ENCODE measurements at regions not wholly inside any gene's neighbourhood (a gene's known extent, or its start where the extent isn't known, plus 50 kb on each side); places are given as distances from the start of the nearest gene placed in this dataset.
"Not testable (repeated sequence)": the region's sequence is repeated elsewhere in the genome, so short reads cannot be mapped to it uniquely, and the experiment has no call there.

GRCh38 chr6:80922916-80923455, 816.5 kb downstream of the BCKDHB start:
- DNase-seq (ENCODE audit: low spot score): no peak

DNA sequence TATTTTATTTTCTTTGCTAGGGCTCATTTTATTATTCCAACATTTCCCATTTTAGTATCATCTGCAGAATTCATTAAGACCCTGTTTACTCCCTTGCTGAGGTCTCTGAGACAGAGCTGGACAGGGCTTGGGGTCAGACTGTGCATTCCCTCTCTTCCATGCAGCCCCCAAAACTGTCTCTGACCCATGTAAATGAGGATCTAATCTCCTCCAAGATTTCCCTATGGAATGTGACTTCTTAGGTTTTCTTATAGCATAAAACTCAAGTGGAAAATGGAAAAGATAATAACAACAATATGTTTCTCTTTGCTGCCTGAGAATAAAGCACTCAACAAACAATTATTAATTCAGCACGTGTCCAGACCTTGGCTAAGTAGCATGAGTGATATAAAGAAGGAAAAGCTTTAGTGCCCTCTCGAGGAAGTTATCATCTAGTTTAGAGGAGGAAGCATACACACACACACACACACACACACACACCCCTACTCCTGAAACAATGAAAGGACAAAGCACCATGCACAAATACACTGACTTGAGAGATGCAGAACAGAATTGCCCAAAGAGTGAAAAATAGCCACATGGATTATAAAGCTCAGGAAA, 815.5 kb downstream of the BCKDHB start:
- no peak for DNase-seq (ENCODE audit: low spot score)

DNA sequence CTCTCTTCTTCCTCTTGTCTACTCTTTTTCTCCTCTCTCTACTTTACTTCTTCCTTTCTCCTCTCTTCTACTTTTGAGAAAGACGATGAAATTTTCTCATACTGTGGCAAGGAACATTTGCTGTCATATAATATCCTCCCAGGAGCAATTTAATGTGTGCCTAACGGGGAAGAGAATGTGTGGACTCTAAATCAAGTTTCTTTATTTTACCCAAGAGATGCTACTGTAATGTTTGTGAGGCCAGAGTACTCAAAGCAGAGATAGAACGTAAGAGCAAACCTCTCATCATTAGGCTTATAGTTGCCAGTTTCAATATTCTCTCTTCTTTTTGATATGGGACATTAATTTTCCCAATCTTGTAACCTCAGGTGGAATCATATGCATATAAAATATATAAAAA, 801.4 kb downstream of the BCKDHB start:
- no peak for DNase-seq (ENCODE audit: low spot score)

DNA sequence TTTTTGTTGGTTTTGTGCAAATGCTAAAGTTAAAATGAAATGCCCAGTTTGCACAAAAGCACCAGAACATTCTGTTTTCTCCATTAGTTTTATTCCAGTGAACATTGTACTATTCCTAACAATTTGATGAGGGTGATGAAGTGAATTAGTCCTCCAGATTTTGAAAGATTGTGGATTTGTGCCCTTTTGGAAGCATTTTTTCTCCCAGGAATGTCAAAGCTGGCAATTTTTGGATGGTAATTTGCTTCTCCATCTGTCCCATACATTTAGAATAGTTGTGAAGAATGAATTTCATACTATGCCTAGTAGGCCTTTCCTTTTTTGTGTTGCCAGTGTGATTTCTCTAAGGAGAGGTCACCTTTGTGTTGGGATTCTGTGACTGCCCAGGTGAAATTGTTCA, 797.2 kb downstream of the BCKDHB start:
- DNase-seq (ENCODE audit: low spot score): no peak

GRCh38 chr6:80886475-80886874, 780.0 kb downstream of the BCKDHB start:
- DNase-seq (ENCODE audit: low spot score): no peak

GRCh38 chr6:80872951-80873308, 766.5 kb downstream of the BCKDHB start:
- no peak for DNase-seq (ENCODE audit: low spot score)

DNA sequence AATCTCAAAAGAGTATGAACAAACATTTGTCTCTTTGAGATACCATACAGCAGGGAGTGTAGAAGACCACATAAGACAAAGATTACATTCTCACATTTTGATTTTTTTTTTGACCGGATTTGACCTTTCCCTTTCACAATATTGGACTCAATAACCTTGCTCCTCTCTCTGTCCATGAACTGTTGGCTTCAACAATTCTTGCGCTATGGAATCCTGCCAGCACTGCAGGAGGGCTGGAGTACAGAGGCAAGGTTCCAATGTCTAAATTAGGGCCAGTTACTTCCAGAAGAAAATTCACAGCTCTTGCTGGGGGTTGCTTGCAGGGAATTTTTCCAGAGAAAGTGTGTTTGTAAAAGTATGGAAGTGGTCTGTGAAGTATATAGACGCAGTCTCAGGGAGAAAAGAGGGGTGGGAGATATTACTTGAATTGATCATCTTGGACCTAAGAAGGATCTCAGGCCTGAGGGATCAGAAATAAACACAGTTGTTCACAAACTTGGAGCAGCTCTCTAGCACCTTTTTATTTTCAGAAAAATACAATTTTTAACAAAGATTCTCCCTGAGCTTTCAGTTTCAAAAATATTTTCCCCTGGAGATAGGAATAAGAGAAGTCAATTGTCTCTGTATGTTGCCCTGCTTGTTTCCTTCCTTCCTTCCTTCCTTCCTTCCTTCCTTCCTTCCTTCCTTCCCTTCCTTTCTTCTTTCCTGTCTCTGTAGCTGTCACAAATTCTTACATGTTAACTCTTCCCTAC, 765.9 kb downstream of the BCKDHB start:
- DNase-seq (ENCODE audit: low spot score): peak; percentile 5

DNA sequence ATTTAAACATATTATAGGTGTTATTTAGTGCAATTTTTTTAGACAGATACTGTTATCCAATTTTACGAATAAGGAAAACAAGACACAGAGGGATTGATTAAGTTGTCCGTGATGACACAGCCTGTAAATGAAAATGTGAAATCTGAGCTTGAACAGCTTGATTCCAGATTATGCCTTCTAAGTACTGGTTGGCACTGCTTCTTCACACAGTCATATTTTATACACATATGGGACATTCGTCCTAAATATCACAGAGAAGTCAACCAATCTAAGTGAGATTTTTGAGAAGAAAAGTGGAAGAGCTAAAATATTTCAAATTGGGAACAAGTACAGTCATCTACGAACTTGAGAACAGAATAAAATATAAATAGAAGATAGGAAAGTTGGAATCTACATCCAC, 756.3 kb downstream of the BCKDHB start:
- no peak for DNase-seq (ENCODE audit: low spot score)

DNA sequence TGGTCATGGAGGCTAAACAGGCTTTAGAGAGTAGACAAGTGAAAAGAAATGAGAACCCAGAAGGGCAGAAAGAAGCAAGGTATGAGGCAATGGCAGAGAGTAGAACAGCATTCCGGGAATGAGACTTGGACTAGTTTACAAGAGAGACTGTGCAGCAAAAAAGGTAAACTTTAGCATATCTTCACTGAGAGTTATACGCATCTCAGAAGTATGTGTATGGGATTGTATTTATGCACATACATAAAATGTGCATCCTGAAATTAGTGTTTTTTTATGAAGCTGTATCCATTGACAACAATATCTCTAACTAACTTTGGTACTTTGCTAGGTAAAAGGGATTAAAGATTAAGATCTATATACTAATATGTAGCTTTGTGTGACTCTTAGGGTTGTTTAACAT, 753.6 kb downstream of the BCKDHB start:
- DNase-seq (ENCODE audit: low spot score): no peak

DNA sequence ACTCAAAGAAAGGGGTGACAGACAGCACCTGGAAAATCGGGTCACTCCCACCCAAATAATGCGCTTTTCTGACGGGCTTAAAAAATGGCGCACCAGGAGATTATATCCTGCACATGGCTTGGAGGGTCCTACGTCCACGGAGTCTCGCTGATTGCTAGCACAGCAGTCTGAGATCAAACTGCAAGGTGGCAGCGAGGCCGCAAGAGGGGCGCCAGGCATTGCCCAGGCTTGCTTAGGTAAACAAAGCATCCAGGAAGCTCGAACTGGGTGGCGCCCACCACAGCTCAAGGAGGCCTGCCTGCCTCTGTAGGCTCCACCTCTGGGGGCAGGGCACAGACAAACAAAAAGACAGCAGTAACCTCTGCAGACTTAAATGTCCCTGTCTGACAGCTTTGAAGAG, 741.5 kb downstream of the BCKDHB start:
- DNase-seq (ENCODE audit: low spot score): not testable (repeated sequence)

DNA sequence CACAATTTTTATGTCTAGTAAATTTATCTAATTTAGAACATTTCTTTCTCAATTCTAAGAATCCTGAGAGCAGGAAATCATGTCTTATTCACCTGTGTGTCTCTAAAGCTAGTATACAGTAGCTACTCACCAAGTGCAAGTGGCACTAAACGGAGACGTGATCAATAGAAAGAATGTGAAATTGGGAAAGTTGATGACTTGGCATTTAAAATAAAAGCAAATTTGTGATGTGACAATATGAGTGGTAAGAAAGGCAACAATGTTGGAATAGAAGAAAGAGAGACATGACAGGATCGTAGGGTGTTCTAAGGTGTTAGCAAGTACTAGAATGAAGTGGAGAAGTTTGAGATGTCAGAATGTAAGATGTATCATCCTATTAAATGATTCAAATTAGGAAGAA, 725.9 kb downstream of the BCKDHB start:
- no peak for DNase-seq (ENCODE audit: low spot score)

DNA sequence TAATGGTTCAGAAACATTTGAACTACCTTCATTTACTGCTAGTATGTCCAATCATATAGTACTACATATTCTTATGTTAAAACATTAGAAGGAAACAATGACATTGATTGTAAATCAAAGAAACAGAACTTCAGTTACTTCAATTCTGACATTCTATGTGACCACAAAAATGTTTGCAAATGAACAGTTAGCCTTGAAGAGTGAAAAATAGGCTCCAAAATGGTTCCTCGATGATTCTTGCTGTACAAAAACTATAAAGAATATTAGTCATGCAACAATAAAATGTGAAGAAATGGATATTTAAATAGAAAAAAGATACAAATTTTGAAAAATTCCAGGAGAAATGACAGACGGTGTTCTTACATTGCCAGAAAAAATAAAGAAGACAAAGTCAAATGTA, 686.9 kb downstream of the BCKDHB start:
- no peak for DNase-seq (ENCODE audit: low spot score)

DNA sequence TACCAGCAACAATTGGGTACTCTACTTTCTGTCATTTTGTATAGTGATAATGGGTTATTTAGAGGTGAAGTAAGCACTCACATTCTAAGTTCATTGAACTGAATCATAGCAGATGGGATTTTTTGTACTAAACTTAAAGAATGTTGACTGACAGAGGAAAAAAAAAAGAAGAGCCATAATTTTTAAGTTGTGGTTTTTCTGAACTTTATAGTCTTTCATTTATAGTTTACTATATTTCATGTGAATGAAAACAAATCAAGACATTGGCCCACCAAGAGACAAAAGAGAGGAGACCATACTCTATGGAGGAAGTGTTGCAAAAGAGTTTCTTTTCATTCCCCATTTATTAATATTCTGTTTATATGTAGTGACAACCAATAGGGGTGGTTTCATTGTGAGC, 685.7 kb downstream of the BCKDHB start:
- DNase-seq (ENCODE audit: low spot score): no peak

DNA sequence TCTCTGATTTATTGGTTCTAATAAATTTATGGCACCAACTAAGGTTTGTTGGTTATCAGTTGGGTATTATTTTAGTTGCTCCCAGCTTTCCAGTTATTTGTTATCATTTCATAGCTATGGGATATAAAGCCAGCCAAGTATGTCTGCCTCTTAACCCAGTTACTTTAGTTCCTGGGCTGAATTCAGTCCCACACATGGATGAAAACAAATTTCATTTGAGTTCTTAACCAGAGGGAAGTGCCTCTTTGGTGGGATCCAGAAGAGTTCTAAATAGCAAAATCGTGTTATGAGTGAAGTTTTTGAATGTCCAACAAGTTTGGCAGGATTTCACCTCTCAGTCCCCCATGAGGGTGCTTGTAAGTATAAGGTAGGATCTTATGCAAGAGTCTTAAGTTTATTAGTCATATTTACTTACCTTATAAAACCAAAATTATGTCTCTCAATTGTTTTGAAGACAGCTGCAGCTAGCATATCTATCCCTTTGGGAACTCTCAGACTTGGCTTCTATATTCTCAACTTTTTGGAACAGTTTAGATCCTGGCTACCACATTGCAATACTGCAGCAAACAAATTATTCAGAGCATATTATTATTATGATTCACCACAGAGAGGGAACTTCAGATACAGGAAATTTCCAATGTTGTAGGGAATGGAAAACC, 683.6 kb downstream of the BCKDHB start:
- DNase-seq (ENCODE audit: low spot score): peak; percentile 50

DNA sequence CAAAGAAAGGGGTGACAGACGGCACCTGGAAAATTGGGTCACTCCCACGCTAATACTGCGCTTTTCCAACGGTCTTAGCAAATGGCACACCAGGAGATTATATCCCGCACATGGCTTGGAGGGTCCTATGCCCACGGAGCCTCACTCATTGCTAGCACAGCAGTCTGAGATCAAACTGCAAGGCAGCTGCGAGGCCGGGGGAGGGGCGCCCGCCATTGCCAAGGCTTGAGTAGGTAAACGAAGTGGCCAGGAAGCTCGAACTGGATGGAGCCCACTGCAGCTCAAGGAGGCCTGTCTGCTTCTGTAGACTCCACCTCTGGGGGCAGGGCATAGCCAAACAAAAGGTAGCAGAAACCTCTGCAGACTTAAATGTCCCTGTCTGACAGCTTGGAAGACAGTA, 676.8 kb downstream of the BCKDHB start:
- DNase-seq (ENCODE audit: low spot score): not testable (repeated sequence)

DNA sequence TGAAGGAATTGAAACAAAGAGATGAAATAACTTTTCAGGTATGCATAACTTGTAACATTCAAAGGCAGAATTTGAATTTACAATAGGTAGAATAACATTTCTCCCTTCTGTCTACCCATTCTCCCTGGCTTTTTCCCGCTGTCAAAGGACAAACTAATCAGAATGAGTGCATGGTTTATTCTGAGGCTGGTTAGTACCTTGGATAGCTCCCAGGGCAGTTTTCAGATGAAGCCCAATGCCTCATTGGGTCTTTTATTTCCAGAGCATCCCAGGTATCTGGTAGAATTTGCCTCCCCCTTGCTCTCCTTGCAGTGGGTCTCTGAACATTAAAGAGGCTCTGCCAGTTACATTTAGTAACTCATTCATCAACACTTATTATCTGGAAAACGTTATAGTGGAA, 665.5 kb downstream of the BCKDHB start:
- DNase-seq (ENCODE audit: low spot score): peak; percentile 19

DNA sequence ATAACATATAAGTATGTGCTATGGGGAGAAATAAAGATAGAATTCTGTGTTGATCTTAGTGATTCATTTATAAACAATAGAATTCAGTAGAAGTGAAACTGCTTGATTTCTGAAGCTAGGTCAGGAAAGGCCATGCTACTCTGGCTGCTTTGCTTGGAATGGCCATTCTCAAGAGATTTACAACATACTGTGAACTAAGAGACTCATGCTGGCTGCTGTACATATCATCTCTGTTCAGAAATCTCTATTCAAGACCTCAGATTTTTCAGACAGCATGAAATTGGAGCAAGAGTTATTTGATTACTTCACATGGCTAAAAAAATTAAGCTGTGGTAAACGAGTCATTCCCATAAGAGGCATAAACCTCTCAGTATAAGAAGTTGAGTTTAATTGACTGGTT, 662.6 kb downstream of the BCKDHB start:
- DNase-seq (ENCODE audit: low spot score): peak; percentile 29

GRCh38 chr6:80767808-80768207, 661.3 kb downstream of the BCKDHB start:
- peak; percentile 84 for DNase-seq (ENCODE audit: low spot score)

- DNase-seq (ENCODE audit: low spot score): no peak
Observed at GRCh38 chr6:80744213-80744612, 637.7 kb downstream of the BCKDHB start.

GRCh38 chr6:80742481-80742880, 636.0 kb downstream of the BCKDHB start:
- peak; percentile 13 for DNase-seq (ENCODE audit: low spot score)

DNA sequence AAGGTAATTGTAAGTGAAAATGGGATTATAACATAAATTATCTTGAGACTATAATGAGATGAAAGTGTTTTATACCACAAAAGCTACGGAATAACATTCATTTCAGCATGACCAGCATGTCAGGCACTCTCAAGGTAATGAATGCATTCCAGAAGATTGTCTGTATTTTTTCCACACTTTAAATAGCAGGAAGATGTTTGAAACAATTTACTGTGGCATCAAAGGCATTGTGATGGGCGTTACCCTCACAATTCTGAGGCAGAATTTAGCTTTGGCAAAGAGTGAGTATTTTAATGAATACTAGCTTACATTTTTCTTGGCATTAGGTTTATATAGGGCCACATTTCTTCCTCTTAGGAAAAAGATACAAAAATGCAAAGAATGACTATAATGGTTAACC, 627.2 kb downstream of the BCKDHB start:
- no peak for DNase-seq (ENCODE audit: low spot score)

GRCh38 chr6:80728830-80729229, 622.4 kb downstream of the BCKDHB start:
- no peak for DNase-seq (ENCODE audit: low spot score)

- no peak for DNase-seq (ENCODE audit: low spot score)
Observed at GRCh38 chr6:80728101-80728750, 621.8 kb downstream of the BCKDHB start.

Data from AG20443 (cell line).